Middle frontal gyrus (tissue), 1 donor: ENCODE measurements at regions not wholly inside any gene's neighbourhood (a gene's known extent, or its start where the extent isn't known, plus 50 kb on each side); places are given as distances from the start of the nearest gene placed in this dataset.
"Not testable (repeated sequence)": the region's sequence is repeated elsewhere in the genome, so short reads cannot be mapped to it uniquely, and the experiment has no call there.

Experiments
- DNase-seq: peaks from one replicate; pipeline ENCODE4 v3.0.0-alpha.2; 2015; ENCODE audit warnings: low spot score; ENCODE audit errors: extremely low spot score

DNA sequence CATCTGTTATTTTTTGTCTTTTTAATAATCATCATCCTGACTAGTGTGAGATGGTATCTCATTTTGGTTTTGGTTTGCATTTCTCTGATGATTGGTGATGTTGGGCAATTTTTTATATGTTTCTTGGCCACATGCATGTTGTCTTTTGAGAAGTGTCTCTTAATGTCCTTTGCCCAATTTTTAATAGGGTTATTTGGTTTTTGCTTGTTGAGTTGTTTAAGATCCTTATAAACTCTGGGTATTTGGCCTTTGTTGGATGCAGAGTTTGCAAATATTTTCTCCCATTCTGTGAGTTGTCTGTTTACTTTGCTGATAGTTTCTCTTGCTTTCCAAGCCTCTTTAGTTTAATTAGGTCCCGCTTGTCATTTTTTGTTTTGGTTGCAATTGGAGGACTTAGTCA is 152.1 kb upstream of the MED14 start:
- DNase-seq = no peak

DNA sequence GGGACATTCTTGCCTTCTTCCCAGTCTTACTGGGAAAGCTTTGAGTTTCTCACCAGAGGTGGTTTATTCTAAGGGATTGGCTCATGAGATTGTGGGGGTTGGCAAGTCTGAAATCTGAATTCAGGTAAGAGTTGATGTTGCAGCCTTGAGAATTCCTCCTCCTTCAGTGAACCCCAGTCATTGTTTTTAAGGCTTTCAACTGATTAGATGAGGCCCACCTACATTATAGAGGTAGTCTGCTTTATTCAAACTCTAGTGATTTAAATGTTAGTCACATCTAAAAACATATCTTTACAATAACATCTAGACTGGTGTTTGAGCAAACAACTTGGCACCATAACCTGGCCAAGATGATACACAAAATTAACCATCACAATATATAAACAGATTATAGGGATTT is 156.5 kb upstream of the MED14 start:
- no peak for DNase-seq

DNA sequence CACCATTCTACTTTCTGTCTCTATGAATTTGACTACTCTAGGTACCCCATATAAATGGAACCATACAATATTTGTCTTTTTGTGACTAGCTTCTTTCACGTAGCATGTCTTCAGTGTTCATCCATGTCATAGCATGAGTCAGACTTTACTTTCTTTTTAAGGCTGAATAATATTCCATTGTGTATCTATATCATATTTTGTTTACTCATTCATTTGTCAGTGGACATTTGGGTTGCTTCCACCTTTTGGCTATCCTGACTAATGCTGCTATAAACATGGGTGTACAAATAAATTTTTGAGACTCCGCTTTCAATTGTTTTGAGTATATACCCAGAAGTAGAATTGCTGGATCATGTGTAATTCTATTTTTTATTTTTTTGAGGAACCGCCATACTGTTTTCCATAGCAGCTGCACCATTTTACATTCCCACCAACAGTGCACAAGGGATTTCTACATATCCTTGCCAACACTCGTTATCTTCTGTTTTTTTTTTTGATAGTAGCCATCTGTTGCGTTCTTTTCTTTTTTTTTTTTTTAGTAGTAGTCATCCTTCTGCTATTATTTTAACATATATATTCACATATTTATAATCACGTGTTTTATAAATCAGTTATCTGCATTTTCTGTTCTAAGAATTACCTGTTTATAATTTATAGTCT is 158.0 kb upstream of the MED14 start:
- DNase-seq = no peak

DNA sequence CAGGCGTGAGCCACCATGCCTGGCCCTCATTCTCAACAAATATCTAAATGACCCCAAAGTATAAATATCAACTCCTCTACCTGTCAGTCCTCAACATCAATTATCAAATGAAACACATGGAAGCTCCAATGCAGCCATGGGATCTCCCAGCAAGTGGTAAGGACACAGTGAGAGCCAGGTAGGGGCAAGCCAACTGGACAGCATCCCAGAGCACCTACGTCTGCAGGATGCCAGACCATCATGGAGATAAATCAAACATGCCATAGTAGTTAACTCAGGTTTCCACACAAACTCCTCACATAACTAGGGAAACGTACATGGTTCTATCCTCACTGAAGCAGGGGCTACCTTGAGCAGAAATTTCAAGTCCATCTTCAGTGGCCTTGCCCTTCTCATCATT is 159.9 kb upstream of the MED14 start:
- no peak for DNase-seq

DNA sequence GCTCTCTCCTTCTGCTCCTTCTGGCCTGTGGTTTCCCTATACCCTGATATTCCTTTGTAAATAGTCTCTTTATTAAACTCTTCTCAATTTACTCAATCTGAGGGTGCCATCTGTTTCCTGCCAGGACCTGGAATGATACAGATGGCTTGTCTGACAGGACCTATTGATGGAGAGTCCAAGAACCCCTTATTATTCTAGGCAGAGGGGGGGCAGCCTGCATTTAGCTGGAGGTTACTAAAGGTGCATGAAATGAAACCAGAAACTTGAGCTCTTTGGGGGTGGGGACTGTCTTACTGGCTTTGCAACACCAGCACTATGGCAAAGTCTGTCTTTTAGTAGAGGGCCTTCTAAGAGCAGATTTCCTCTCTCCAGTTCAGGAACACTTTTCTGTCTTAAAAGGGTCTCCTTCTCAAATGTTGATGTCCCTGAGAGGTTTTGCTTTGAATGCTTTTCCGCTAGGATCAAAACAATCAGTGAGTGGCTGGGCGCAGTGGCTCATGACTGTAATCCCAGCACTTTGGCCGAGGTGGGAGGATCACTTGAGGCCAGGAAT is 162.5 kb upstream of the MED14 start:
- DNase-seq = no peak

DNA sequence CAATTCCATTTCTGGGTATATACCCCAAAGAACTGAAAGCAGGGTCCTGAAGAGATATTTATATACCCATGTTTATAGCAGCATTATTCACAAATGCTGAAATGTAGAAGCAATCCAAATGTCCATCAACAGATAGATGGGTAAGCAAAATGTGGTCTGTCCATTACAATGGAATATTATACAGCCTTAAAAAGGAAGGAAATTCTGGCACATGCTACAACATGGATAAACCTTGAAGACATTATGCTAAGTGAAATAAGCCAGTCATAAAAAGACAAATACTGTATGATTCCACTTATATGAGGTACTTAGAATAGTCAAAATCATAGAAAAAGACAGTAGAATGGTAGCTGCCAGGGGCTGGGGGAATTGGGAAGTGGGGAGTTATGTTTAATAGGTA is 169.4 kb upstream of the MED14 start:
- DNase-seq = not testable (repeated sequence)

DNA sequence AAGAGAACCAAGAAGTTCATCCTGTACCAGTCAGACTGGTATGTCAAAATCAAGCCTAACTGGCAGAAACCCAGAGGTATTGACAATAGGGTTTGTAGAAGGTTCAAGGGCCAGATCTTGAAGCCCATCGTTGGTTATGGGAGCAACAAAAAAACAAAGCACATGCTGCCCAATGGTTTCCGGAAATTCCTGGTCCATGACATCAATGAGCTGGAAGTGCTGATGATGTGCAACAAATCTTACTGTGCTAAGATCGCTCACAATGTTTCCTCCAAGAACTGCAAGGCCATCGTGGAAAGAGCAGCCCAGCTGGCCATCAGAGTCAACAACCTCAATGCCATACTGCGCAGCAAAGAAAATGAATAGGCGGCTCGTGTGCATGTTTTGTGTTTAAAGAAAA is 172.7 kb upstream of the MED14 start:
- no peak for DNase-seq

DNA sequence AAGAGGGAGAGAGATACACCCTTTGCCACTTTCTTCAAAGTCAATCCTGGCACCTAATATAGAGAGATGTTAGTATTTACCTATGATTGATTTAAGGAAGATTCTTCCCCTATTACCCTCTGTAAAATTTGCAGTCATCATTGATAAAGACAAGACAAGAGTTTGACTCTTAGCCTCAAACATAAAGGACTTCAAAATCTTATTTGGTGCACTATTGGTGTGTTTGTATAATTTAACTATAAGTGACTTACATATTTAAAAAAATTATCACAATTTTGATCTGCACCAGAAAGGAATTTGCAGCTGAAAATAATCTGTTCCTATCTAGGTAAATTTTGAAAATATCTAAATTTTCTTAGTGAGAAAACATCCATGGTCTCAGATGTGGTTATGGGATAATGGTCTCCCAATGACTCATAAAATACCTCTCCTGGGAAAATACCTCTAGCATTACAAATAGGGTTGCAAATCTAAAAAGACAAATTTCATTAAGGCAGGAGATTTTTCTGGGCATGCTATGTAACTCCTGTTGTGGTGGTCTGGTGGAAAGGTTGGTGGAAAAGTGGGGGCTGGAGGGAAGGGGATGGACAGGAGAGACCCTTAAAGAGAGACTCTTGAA is 173.6 kb upstream of the MED14 start:
- DNase-seq = no peak

DNA sequence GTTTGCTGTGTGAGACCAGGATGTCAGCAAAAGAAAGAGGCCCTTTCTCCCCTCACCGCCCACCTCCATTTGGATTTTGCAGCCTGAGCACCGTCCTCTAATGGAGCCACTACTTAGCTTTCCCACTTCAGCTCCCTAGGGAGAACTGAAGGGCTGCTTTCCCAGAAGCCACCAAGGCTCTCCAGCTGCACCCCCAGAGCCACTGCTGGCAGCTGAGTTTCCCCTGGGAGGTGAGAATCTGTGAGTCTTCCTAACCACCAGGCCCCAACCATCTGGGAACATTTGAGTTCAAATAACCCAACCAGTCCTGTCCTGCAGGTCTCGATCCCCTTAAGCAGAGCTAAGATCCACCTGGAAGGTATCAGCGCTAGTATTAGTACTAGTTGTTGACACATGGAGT is 173.1 kb upstream of the USP9X start:
- DNase-seq = no peak

DNA sequence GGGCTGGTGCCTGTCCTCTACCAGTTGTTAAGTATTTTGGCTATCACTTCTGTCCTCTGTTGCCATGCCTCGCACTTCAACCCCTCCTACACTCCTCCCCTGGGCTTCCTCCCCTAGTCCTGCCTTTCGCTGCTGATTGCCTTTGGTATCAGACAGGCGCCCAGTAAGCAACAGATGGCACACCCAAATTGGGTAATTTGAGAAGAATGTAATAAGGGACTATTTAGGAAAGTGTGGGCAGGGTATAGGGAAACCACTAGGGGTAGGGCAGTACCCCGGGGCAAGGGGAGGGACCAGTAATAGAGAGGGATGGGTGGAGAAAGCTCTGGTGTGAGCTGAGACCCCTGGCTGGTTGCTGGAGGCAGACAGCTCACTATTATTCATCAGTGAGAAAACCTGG is 172.7 kb upstream of the USP9X start:
- no peak for DNase-seq

DNA sequence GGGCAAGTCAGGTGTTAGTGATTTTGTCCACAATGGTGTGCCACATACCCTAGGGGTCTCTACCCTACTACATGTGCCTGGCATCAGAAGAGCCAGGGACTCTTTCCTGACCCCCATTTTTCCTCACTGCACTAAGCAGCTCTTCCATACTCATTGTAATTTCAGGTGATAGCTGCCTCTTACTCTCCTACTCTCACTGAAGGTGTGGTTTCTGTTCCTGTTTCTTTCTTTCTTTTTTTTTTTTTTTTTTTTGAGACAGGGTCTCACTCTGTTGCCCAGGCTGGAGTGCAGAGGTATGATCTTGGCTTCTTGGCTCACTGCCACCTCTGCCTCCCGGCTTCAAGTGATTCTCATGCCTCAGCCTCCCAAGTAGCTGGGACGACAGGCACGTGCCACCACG is 164.9 kb upstream of the USP9X start:
- DNase-seq = no peak

DNA sequence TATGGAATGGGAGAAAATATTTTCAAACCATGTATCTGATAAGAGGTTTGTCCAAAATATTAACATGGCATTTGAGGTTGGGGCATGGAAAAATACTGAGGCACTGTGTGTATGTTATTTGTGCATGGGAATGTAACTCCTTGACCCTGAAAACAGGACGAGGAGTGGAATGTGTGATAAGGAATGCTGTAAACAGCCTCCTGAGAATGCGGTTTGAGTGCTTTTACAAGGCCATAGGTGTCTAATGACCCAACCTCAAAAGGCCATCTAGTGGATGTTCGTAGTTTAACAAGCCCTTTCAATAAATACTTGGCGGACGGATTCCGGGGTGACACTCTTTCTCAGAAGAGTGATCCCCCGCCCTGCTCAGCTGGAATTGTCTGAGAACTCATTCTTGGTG is 162.9 kb upstream of the USP9X start:
- no peak for DNase-seq

DNA sequence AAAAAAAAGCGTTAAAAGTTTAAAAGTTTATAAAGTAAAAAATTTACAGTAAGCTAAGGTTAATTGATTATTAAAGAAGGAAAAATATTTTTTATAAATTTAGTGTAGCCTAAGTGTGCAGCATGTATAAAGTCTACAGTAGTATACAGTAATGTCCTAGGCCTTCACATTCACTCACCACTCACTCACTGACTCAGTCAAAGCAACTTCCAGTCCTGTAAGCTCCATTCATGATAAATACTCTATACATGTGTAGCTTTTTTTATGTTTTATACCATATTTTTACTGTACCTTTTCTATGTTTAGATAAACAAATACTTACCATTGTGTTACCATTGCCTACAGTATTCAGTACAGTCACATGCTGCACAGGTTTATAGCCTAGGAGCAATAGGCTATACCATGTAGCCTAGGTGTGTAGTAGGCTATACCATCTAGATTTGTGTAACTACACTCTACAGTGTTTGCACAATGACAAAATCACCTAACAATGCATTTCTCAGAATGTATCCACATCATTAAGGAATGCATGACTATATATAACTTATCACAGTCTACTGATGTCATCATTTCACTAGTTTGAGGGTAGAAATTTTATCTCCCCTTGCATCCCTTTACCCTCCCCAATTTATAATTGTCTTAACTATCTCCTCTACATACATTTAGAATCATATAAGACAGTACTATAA is 158.4 kb upstream of the USP9X start:
- not testable (repeated sequence) for DNase-seq

DNA sequence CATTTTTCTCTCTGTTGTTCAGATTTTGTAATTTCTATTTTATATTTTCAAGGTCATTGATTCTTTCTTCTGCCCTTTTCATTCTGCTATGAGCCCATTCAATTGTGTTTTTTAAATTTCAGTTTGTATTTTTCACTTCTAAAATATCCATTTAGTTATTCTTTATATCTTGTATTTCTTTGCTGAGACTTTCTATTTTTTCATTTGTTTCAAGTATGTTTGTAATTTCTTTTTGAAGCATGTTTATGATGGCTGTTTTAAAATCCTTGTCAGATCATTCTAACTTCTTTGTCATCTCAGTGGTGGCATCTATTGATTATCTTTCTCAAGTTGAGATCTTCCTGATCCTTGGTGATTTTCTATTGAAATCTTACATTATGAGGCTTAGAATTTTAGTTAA is 157.2 kb upstream of the USP9X start:
- no peak for DNase-seq

DNA sequence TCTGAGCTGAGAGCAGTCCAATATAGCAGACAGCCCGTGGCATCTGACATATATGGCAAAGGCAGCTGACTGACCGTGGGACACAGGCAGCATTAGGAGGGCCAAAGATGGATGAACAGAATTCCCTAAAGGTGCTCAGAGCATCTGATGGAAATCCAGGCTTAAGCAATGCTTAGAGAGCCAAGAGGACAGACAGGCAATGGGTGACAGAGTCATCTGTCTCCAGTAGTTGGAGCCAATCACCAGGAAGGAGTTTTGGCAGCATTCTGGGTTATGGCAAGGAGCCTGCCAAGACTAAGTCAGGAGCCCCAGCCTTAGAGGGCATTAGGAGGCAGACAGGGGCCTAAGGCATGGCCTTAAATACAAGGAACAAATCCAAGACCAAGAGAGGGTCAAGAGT is 153.3 kb upstream of the USP9X start:
- no peak for DNase-seq

DNA sequence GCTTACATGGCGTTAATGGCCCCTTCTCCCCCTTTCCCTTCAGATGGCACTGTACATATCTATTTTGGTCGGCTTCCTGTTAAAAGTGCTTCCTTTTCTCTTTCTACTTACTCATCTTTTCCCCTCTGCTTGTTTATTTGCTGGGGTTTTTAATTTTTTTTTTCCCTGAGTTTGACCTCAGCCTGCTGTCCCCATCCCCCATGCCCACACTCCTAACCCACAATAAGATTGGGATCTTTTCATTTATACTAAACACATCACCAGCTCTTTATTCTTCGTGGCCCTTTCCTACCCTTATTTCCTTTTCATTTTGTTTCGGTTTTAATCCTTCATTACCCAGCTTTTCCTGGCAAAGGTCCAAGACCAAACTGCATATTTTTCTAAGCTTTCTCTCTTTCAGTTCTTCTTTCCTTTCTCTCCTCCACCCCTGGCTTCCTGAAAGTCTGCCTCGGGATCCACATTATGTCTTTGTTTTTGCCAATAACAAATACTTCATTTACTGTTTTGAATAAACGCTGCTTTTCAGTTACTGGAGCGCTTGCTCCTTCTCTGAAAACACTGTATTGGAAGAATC is 152.0 kb upstream of the USP9X start:
- DNase-seq = no peak

DNA sequence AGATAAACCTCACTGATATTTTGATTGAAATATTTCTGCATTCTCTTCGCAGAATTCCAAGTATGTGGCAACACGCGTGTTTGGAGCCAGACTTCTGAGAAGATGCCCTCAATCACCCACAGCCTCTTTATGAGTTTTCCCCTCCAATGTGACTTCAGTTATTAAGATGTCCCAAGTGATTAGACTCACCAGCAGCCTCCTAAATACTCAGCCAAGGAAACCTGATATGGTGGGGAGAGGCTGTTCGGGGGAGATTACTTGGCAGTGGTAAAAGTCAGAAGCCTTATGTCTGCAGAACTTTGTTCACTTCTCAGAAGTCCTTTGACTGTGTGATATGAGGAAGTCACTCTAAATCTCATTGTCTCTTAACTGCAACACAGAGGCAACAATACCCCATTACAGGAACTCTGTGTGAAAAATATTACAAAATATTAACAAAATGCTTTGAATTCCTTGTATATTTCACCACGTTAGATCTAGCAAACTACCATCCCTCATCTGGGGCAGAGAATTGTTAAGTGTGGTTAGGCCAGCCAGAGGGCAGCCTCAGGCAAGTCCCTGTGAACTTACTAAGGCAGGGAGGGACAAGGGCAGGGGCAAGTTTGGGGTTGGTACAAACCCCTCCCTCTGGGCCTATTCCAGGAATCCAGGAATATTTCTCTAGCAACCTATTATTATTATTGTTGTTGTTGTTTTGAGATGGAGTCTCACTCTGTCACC is 151.4 kb upstream of the USP9X start:
- DNase-seq = no peak

DNA sequence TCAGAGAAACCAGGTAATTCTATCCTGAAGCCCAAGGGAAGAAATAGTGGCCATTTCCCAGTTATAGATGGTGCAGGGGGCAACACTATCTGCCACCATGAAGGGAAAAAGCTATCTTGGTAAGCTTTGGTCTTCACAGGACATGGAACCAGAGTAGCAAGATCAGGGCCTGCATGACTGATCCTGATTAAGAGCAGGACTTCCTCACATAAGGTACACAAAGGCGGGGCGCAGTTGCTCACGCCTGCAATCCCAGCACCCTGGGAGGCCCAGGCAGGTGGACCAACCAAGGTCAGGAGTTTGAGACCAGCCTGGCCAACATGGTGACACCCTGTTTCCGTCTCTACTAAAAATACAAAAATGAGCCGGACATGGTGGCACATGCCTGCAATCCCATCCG is 148.4 kb upstream of the USP9X start:
- no peak for DNase-seq

DNA sequence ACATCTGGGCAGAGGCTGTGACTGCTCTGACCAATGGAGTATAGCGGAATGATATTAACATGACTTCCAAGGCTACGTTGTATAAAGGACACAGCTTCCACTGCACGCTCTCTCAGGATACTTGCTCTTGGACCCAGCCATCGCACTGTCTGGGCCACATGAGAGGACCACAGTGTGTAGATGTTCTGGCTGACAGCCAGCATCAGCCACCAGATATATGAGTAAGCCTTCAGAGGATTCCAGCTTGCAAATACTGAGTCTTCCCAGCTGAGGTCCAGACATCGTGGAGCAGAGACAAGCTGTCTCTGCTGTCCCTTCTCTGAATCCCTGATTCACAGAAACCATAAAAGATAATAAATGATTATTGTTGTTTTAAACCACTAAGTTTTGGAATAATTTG is 146.8 kb upstream of the USP9X start:
- DNase-seq = no peak

DNA sequence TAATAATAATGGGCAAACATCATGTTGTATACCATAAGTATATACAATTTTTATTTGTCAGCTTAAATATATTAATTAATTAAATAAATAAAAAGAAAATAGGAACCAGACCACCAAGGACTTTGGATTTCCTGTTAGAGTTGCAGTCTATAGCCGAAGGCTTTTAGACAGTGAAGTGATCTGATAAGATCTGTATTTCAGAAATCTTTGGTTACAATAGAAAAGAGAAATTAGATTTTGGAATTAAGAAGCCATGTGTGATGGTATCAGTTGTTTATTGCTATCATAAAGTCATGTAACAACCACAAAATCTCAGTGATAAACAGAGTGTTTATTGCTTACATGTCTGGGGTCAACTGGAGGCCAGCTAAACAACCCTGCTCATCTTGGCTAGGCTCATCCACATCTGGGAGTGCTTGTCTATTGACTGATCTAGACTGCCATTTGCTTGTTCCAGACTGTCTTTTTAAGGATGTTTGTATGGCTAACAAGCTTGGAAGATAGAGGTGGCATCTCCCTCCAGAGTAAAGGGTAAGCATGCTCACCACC is 142.1 kb upstream of the USP9X start:
- no peak for DNase-seq

DNA sequence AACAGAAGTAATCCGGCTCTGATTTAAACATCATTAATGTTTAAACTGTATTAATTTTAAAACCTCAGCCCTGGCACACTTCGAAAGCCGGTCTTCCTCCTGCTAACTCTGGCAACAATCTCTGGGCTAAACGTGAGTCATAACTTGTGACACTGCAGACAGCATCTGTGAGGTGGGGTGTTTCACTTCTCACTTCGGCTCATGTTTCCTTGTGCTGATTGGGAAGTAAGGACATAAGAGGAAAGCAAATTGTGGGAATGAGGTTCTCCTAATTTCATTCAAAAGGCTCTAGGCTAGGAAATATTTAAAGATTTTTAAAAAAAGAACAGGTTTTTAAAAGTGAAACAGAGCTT is 139.9 kb upstream of the USP9X start:
- no peak for DNase-seq

DNA sequence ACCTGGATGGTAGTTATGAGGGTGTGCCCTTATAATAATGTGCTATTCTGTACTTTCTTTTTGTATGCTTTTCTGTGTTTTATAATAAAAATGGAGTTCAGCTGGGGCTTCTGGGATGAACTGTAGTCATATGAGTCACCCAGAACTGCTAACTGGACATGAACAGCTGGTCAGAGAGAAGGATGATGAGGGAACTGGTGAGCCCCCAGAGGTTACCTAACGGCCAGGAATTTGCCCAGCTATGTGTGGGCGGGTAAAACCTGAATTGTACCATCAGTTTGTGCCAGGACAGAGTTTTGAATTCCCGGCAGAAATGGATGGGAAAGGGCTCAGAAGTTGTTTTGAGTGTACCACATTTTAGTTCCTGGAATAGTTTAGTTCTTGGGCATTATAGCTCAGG is 138.0 kb upstream of the USP9X start:
- DNase-seq = no peak
